OCI-LY3 (cell line): ENCODE measurements at regions not wholly inside any gene's neighbourhood (a gene's known extent, or its start where the extent isn't known, plus 50 kb on each side); places are given as distances from the start of the nearest gene placed in this dataset.

Experiments
- H2AFZ ChIP-seq: fragments of 200-600, 300-600 bp; shearing (Covaris generic); 2 replicates; pipeline ENCODE4 v1.6.0; 2014; ENCODE audit warnings: antibody characterized with exemption, low read depth, low read length
- H3K27ac ChIP-seq: fragments of 200-600, 300-600 bp; sonication (generic); 2 replicates; pipeline ENCODE4 v1.5.1; 2014; ENCODE audit warnings: mild to moderate bottlenecking, low read length, moderate library complexity, mixed read lengths
- H3K27me3 ChIP-seq: fragments of 200-600, 300-600 bp; sonication (generic); 2 replicates; pipeline ENCODE4 v1.6.1; 2014; ENCODE audit warnings: low read depth, low read length, mixed read lengths
- H3K36me3 ChIP-seq: fragments of 200-600, 300-600 bp; sonication (generic); replicated peaks from 2 replicates; pipeline ENCODE3; 2014; ENCODE audit warnings: low read depth, low read length, mixed read lengths
- H3K4me1 ChIP-seq: fragments of 300-600, 200-600 bp; sonication (generic); 2 replicates; pipeline ENCODE4 v1.6.1; 2014; ENCODE audit warnings: low read length, mixed read lengths
- H3K4me2 ChIP-seq: fragments of 200-600, 300-600 bp; sonication (generic); 2 replicates; pipeline ENCODE4 v1.6.1; 2014; ENCODE audit warnings: low read length, mixed read lengths
- H3K4me3 ChIP-seq: fragments of 300-600, 200-600 bp; sonication (generic); 2 replicates; pipeline ENCODE4 v1.5.1; 2014; ENCODE audit warnings: antibody characterized with exemption, mild to moderate bottlenecking, low read length, moderate library complexity
- H3K79me2 ChIP-seq: fragments of 300-600, 200-600 bp; shearing (Covaris generic); 2 replicates; pipeline ENCODE4 v1.6.1; 2014; ENCODE audit warnings: mild to moderate bottlenecking, low read length, mixed read lengths
- H3K9ac ChIP-seq: fragments of 300-600, 200-600 bp; shearing (Covaris generic); 2 replicates; pipeline ENCODE4 v1.6.0; 2014; ENCODE audit warnings: mild to moderate bottlenecking, low read length, moderate library complexity
- H3K9me3 ChIP-seq: fragments of 200-600, 300-600 bp; shearing (Covaris generic); 2 replicates; pipeline ENCODE4 v1.6.1; 2014; ENCODE audit warnings: low read length, mixed read lengths; ENCODE audit not compliant: insufficient read depth
- H4K20me1 ChIP-seq: fragments of 200-600, 300-600 bp; sonication (generic); 2 replicates; pipeline ENCODE4 v1.6.1; 2016; ENCODE audit warnings: low read length, mixed read lengths; ENCODE audit not compliant: insufficient read depth
- CTCF ChIP-seq: fragments of 200-600, 300-600 bp; sonication (generic); IDR thresholded peaks from 2 replicates; pipeline ENCODE4 v1.5.1; 2014; ENCODE audit warnings: antibody characterized with exemption, low read length, low read depth
- EZH2phosphoT487 ChIP-seq: fragments of 200-600 bp; shearing (Covaris generic); IDR thresholded peaks from 2 replicates; pipeline ENCODE4 v1.6.1; 2018; ENCODE audit warnings: antibody characterized with exemption, mixed run types, low read depth

DNA sequence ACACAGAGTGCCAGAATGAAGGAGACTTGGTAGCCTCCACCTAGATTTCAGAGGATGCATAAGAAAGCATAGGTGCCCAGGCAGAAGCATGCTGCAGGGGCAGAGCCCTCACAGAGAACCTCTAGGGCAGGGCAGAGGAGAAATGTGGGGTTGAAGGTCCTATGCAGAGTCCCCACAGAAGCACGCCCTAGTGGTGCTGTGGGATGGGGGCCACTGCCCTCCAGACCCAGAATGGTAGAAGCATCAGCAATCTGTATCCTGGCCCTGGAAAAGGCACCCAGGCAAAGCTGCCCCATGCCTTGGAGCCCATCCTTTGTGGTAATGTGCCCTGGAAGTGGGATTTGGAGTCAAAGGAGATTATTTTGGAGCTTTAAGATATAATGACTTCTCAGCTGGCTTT lies 992.9 kb upstream of the PABPC4L start:
- Histone ChIP-seq H3K4me3 (no peak overlapping the region), H3K4me2 (no peak overlapping the region), H3K27me3 (no peaks in the 10 kb centered on the region), H3K27ac (no peak overlapping the region), H3K9ac (no peak overlapping the region), H4K20me1 (no peaks in the 10 kb centered on the region), H3K79me2 (no peaks in the 10 kb centered on the region), H3K9me3 (no peaks in the 10 kb centered on the region), H2AFZ (no peak overlapping the region), H3K4me1 (no peaks in the 10 kb centered on the region), H3K36me3 (no peaks in the 10 kb centered on the region)
- TF ChIP-seq CTCF (no peak), EZH2phosphoT487 (no peak)

- Histone ChIP-seq H2AFZ (no peak overlapping the region), H3K9ac (no peak overlapping the region), H3K4me2 (no peak overlapping the region), H3K36me3 (no peaks in the 10 kb centered on the region), H3K4me3 (no peak overlapping the region), H3K27me3 (no peaks in the 10 kb centered on the region), H3K27ac (no peak overlapping the region), H3K79me2 (no peaks in the 10 kb centered on the region), H3K9me3 (no peaks in the 10 kb centered on the region), H3K4me1 (no peaks in the 10 kb centered on the region), H4K20me1 (no peaks in the 10 kb centered on the region)
- TF ChIP-seq EZH2phosphoT487, result no peak
- TF ChIP-seq CTCF, result no peak
Measured at GRCh38 chr4:135192751-135193535, 991.4 kb upstream of the PABPC4L start.

GRCh38 chr4:135191596-135191995 lies 990.0 kb upstream of the PABPC4L start:
- no peaks in the 10 kb centered on the region for H4K20me1 ChIP-seq
- no peaks in the 10 kb centered on the region for H3K79me2 ChIP-seq
- no peaks in the 10 kb centered on the region for H3K27me3 ChIP-seq
- TF ChIP-seq EZH2phosphoT487 (no peak), CTCF (no peak)
- H3K9me3 ChIP-seq, result no peaks in the 10 kb centered on the region
- H3K36me3 ChIP-seq, result no peaks in the 10 kb centered on the region
- H3K4me1 ChIP-seq, result peaks cover 7% of the 10 kb centered on the region
- no peak overlapping the region for H2AFZ ChIP-seq
- no peak overlapping the region for H3K27ac ChIP-seq
- H3K9ac ChIP-seq, result no peak overlapping the region
- no peak overlapping the region for H3K4me3 ChIP-seq
- H3K4me2 ChIP-seq, result no peak overlapping the region

GRCh38 chr4:135186002-135186401 lies 984.4 kb upstream of the PABPC4L start:
- H3K9me3 ChIP-seq, result no peaks in the 10 kb centered on the region
- H3K27ac ChIP-seq, result peak overlapping the region; percentile 87
- TF ChIP-seq CTCF, result no peak
- H3K79me2 ChIP-seq, result no peaks in the 10 kb centered on the region
- no peaks in the 10 kb centered on the region for H3K36me3 ChIP-seq
- peaks cover 25% of the 10 kb centered on the region for H3K4me1 ChIP-seq
- H2AFZ ChIP-seq, result peak overlapping the region; percentile 75
- peak overlapping the region; percentile 54 for H3K4me3 ChIP-seq
- no peaks in the 10 kb centered on the region for H4K20me1 ChIP-seq
- no peaks in the 10 kb centered on the region for H3K27me3 ChIP-seq
- H3K4me2 ChIP-seq, result peak overlapping the region; percentile 70
- H3K9ac ChIP-seq, result peak overlapping the region; percentile 46
